ENCODE measurements at regions not wholly inside any gene's neighbourhood (a gene's known extent, or its start where the extent isn't known, plus 50 kb on each side); places are given as distances from the start of the nearest gene placed in this dataset.
"Not testable (repeated sequence)": the region's sequence is repeated elsewhere in the genome, so short reads cannot be mapped to it uniquely, and the experiment has no call there.

DNA sequence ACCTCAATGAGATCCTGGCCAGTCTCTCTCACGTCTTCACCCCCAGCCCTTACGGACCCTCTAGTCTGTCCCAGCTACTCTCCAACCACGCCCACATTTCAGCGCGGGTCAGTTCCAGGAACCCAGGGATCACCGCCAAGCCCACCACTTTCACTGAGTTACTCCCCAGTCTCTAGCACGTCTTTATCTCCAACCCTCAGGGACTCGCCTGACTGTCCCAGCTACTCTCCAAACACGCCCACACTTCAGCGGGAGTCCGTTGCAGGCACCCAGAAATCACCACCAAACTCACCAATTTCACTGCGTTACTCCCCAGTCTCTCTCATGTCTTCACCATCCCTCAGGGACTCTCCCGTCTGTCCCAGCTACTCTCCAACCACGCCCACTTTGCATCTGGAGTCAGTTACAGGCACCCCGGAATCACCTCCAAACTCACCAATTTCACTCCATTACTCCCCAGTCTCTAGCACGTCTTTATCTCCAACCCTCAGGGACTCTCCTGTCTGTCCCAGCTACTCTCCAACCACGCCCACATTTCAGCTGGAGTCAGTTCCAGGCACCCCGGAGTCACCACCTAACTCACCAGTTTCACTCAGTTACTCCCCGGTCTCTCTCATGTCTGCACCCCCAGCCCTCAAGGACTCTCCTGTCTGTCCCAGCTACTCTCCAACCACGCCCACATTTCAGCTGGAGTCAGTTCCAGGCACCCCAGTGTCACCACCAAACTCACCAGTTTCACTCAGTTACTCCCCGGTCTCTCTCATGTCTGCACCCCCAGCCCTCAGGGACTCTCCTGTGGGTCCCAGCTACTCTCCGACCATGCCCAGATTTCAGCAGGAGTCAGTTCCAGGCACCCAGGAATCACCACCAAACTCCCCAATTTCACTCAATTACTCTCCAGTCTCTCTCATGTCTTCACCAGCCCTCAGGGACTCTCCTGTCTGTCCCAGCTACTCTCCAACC is 336.8 kb downstream of the CWH43 start:
- TF ChIP-seq ZFX (IDR thresholded peaks at IDR 0.05; ENCODE audit: borderline replicate concordance); CTCF (IDR thresholded peaks at IDR 0.05): not testable (repeated sequence)
